HG03064 (cell line): ENCODE measurements at regions not wholly inside any gene's neighbourhood (a gene's known extent, or its start where the extent isn't known, plus 50 kb on each side); places are given as distances from the start of the nearest gene placed in this dataset.

Experiments
- ATAC-seq: cut with Tn5 transposase; IDR thresholded peaks from one replicate; pipeline ENCODE4 v1.9.1; 2021; ENCODE audit warnings: low read depth; ENCODE audit not compliant: unreplicated experiment

DNA sequence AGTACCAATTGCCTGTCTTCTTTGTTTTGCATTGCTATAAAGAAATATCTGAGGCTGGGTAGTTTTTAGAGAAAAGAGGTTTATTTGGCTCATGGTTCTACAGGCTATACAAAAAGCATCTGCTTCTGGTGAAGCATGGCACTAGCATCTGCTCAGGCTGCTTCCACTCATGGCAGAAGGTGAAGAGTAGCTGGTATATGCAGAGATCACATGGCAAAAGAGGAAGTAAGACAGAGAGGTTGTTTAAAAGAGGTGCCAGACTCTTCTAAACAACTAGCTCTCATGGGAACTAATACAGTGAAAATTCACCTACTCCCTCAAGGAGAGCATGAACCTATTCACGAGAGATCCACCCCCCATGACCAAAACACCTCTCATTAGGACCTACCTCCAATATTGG, 56.7 kb upstream of the GUCA2B start:
- no peak for ATAC-seq

DNA sequence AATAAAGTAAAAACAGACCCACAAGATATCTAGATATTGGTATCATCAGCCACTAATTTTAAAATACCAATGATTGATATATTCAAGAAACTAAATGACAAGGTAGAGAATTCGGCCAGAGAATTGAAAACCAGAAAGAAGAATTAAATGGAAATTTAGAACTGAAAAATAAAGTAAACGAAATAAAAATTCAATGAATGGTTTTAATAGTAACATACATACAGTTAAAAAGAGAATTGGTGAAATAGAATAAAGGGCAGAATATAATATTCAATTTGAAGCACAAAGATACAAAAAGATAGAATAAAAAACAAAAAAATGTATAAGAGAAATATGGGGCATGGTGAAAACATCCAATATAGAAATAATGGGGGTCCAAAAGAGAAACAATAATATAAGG, 64.0 kb upstream of the GUCA2B start:
- ATAC-seq, result no peak

GRCh38 chr1:42086146-42086545, 67.1 kb upstream of the GUCA2B start:
- ATAC-seq, result no peak

- no peak for ATAC-seq
These were observed 67.6 kb upstream of the GUCA2B start for GRCh38 chr1:42085596-42085995.

- no peak for ATAC-seq
These were observed 71.7 kb upstream of the GUCA2B start for GRCh38 chr1:42081475-42081874.

DNA sequence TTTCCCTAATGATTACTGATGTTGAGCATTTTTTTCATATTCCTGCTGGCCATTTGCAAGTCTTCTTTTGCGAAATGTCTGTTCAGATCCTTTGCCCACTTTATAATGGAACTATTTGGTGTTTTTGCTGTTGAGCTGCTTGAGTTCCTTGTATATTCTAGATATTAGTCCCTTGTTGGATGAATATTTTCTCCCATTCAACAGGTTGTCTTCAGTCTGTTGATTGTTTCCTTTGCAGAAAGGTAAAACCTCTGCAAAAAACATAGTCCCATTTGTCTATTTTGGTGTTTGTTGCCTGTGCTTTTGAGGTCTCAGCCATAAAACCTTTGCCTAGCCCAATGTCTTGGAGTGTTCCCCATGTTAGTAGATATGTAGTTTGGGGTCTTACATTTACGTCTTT, 78.0 kb upstream of the GUCA2B start:
- no peak for ATAC-seq

GRCh38 chr1:42070996-42071395, 82.2 kb upstream of the GUCA2B start:
- ATAC-seq, result no peak

- ATAC-seq, result no peak
These were observed 95.4 kb upstream of the GUCA2B start for GRCh38 chr1:42057800-42058199.

- no peak for ATAC-seq
These were observed 96.8 kb upstream of the GUCA2B start for GRCh38 chr1:42056460-42056859.

GRCh38 chr1:42055061-42055460, 98.1 kb upstream of the GUCA2B start:
- ATAC-seq, result no peak

- no peak for ATAC-seq
These were observed 101.0 kb upstream of the GUCA2B start for GRCh38 chr1:42052072-42052699.

- no peak for ATAC-seq
These were observed 105.7 kb upstream of the GUCA2B start for GRCh38 chr1:42047508-42047880.

DNA sequence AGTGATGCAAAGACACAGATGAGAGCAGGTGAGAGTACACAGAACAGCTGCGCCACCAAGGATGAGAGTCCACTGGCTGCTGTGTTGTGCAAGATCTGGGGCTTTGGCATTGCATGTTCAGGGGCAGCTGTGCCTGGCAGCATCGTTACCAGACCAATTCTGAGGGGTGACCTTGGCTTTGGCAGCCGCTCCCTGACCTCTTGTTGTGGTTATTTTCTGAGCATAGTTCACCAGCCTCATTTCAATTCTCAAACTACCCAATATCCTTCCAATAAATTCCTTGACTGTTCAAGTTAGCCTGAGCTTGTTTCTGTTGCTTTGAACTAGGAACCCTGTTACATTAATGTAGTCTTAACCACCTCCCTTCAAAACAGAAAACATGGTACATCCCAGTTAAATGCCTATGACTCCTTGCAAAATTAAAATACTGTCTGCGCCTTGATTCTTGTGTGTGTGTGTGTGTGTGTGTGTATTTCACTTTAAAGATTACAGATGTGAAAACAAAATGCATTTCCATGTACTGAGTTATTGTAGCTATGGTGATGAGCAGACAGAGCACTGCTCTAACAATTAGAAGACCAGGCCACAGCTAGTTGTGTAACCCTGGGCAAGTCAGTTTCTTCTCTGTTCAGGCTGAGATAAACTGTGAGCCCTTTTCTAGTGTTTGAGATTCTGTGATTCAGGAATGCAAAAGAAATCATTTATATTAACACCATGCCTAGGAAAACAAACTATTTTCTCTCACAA, 106.3 kb upstream of the GUCA2B start:
- no peak for ATAC-seq

GRCh38 chr1:42044346-42044745, 108.9 kb upstream of the GUCA2B start:
- no peak for ATAC-seq

DNA sequence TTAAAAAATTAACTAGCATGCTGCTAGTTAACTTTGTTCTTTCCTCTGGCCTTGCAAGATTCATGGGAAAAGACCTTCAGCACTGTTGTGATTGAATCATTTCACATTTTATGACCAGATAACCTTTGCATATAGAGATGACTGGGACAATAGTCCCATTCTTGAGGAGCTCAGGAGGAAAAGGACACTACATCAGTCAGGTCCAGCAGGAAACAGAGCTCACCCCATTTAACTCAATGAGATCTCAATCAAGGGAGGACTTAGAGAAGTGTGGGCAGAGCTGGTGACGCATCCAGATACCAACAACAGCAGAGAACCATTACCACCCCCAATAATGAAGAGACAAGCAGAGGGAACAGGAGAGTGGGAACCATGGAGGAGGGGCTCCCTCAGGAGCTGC, 109.4 kb upstream of the GUCA2B start:
- no peak for ATAC-seq

GRCh38 chr1:42043182-42043581, 110.0 kb upstream of the GUCA2B start:
- no peak for ATAC-seq

DNA sequence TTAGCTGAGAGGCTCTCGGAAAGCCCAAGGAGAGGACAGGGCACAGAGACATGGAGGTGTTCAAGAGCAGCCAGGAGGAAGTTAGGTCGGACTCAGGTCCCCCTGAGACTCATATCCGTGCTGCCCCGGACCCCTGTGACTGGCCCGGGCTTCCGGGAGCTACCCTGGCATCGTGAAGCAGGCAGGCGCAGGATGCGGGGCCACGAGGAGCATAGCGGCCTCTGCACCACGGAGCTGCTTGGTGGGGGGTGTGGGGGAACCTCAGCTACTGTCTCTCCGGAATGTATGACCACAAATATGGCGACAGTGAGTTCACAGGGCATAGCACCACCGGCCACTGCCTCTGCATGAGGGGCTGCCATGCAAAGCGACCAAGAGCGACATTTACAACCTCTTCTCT, 112.2 kb upstream of the GUCA2B start:
- no peak for ATAC-seq

DNA sequence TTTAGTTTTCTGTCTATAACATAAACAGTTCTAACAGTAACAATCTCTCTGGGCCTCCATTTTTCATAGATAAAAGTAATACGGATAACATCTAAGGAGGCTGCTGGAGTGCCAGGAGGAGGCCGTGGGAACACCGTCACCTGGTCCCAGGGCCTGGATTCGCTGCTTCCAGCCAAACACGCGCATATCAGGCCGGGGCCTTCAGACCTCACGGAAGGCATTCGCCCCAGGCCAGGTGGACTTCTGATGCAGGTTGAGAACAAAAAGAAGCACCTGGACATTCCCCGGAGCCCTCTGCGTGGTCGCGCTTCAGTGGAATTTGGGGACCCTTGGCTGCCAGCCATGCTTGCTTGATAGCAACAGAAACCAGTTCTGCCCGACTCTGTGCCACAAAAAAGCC, 113.1 kb upstream of the GUCA2B start:
- no peak for ATAC-seq

- no peak for ATAC-seq
These were observed 114.9 kb upstream of the GUCA2B start for GRCh38 chr1:42038261-42038660.

GRCh38 chr1:42037586-42037985, 115.6 kb upstream of the GUCA2B start:
- ATAC-seq, result no peak

GRCh38 chr1:42037161-42037560, 116.0 kb upstream of the GUCA2B start:
- no peak for ATAC-seq

DNA sequence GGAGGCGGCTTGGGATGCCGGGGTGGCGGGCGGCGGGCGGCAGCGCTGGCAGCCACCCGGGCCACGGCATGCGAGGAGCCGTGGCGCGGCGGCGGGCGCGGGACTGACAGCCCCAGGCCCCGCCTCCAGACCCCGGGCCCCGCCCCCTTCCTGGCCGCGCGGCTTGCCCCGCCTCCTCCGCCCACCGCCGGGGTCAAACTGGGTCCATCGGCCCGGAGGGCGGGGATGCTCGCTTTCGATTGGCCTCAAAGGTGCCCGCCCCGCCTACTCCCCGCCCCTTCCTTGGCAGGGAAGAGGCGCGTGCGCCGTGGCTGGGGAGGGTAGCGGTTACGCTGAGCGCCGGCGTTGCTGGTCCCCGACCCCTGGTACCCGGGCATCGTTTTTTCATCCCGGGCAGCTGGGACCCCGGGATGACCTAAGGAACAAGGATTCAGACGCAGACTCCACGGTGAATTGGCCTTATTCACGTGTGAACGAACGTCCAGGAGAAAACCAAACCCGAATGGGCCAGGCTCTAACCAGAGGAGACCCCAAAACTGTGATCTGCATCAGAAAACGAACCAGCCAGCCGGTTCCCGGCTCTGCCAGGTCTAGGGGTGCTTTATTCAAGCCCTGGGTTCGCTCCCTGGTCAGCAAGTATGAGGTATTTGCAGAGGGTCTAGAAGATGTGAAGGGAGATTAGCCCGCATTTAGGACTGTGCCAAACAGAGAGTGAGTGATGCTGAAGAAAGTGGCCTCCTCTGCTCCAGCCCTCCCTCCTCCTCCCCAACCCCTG, 117.2 kb upstream of the GUCA2B start:
- peak; percentile 87 for ATAC-seq
